ENCODE measurements at regions not wholly inside any gene's neighbourhood (a gene's known extent, or its start where the extent isn't known, plus 50 kb on each side); places are given as distances from the start of the nearest gene placed in this dataset.

DNA sequence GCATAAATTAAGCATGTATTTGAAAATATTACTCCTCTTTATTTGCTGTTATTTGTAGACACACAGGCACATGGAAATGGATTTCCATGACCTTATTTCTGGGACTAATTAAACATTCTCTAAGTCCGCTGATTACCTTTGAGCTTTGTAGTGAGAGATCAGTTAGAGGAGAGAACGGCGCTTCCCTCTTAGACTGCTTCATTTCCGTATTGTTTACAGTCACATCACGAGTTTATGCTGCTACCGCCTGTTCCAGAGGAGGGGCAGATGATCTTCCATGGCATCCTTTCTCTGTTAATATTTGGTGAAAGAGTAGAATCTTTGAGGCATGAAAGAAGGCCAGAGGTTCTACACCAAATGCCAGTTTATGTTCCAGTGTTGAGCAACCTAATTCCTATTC, 404.4 kb downstream of the TRIB2 start:
- no peaks in the 10 kb centered on the region for H3F3A ChIP-seq (ENCODE audit: insufficient read depth, low read length)
- no peak for TF ChIP-seq EZH2phosphoT487 (IDR thresholded peaks at IDR 0.05; ENCODE audit: low read length)
- no peak for TF ChIP-seq EZH2 (optimal IDR thresholded peaks at IDR 0.05; ENCODE audit: low read depth, low read length)
- TF ChIP-seq, protein P1, sequence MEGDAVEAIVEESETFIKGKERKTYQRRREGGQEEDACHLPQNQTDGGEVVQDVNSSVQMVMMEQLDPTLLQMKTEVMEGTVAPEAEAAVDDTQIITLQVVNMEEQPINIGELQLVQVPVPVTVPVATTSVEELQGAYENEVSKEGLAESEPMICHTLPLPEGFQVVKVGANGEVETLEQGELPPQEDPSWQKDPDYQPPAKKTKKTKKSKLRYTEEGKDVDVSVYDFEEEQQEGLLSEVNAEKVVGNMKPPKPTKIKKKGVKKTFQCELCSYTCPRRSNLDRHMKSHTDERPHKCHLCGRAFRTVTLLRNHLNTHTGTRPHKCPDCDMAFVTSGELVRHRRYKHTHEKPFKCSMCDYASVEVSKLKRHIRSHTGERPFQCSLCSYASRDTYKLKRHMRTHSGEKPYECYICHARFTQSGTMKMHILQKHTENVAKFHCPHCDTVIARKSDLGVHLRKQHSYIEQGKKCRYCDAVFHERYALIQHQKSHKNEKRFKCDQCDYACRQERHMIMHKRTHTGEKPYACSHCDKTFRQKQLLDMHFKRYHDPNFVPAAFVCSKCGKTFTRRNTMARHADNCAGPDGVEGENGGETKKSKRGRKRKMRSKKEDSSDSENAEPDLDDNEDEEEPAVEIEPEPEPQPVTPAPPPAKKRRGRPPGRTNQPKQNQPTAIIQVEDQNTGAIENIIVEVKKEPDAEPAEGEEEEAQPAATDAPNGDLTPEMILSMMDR (IDR thresholded peaks at IDR 0.05; ENCODE audit: low read length), result no peak
- H3K4me2 ChIP-seq (ENCODE audit: low read depth, low read length), result no peak overlapping the region
- H3K4me3 ChIP-seq (ENCODE audit: low read length), result no peak overlapping the region
- no peaks in the 10 kb centered on the region for H3K9me2 ChIP-seq (replicated peaks; ENCODE audit: insufficient read depth, low read length)
- H3K36me3 ChIP-seq (replicated peaks; ENCODE audit: insufficient read depth, low read length), result no peaks in the 10 kb centered on the region
- H3K9me3 ChIP-seq (replicated peaks; ENCODE audit: insufficient read depth, low read length), result no peaks in the 10 kb centered on the region
- DNase-seq, result no peak
- no peak overlapping the region for H2AFZ ChIP-seq (ENCODE audit: low read length)
- H3K27me3 ChIP-seq (replicated peaks; ENCODE audit: insufficient read depth, low read length), result no peaks in the 10 kb centered on the region
- no peaks in the 10 kb centered on the region for H3K79me2 ChIP-seq (ENCODE audit: low read length)
- H4K20me1 ChIP-seq (ENCODE audit: insufficient read depth, low read length), result no peaks in the 10 kb centered on the region
- no peaks in the 10 kb centered on the region for H3K4me1 ChIP-seq (ENCODE audit: low read length)
- H3K27ac ChIP-seq (ENCODE audit: low read length), result no peak overlapping the region
- H3K9ac ChIP-seq (ENCODE audit: low read length), result no peak overlapping the region

DNA sequence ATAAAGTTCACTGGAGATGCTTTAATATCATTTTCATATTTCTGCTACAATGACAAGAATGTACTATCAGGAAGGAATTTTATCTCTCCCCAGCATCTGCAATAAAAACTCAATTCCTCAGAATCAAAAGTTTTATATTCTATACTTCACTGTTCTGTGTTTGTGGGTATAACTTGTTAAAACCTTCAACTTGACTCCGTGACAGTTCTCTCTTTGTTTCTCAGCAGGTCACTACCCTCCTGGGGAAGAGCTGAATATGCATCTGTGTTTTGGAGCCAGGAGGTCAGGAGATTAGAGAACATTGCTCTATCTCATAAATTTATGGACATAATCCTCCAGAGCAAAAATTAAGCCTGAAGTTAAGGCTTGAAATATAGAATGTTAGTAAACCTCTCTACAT, 411.4 kb downstream of the TRIB2 start:
- no peak overlapping the region for H3K27ac ChIP-seq (ENCODE audit: low read length)
- H4K20me1 ChIP-seq (ENCODE audit: insufficient read depth, low read length), result no peaks in the 10 kb centered on the region
- H3K9ac ChIP-seq (ENCODE audit: low read length), result no peak overlapping the region
- no peaks in the 10 kb centered on the region for H3K79me2 ChIP-seq (ENCODE audit: low read length)
- H3K4me1 ChIP-seq (ENCODE audit: low read length), result no peaks in the 10 kb centered on the region
- H3K4me2 ChIP-seq (ENCODE audit: low read depth, low read length), result no peak overlapping the region
- no peak overlapping the region for H2AFZ ChIP-seq (ENCODE audit: low read length)
- TF ChIP-seq, protein P1 (IDR thresholded peaks at IDR 0.05; ENCODE audit: low read length), result no peak
- TF ChIP-seq EZH2 (optimal IDR thresholded peaks at IDR 0.05; ENCODE audit: low read depth, low read length), result no peak
- no peak for TF ChIP-seq EZH2phosphoT487 (IDR thresholded peaks at IDR 0.05; ENCODE audit: low read length)
- no peak for DNase-seq
- H3K36me3 ChIP-seq (replicated peaks; ENCODE audit: insufficient read depth, low read length), result no peaks in the 10 kb centered on the region
- H3F3A ChIP-seq (ENCODE audit: insufficient read depth, low read length), result no peaks in the 10 kb centered on the region
- H3K9me2 ChIP-seq (replicated peaks; ENCODE audit: insufficient read depth, low read length), result no peaks in the 10 kb centered on the region
- H3K27me3 ChIP-seq (replicated peaks; ENCODE audit: insufficient read depth, low read length), result no peaks in the 10 kb centered on the region
- no peak overlapping the region for H3K4me3 ChIP-seq (ENCODE audit: low read length)
- H3K9me3 ChIP-seq (replicated peaks; ENCODE audit: insufficient read depth, low read length), result no peaks in the 10 kb centered on the region

DNA sequence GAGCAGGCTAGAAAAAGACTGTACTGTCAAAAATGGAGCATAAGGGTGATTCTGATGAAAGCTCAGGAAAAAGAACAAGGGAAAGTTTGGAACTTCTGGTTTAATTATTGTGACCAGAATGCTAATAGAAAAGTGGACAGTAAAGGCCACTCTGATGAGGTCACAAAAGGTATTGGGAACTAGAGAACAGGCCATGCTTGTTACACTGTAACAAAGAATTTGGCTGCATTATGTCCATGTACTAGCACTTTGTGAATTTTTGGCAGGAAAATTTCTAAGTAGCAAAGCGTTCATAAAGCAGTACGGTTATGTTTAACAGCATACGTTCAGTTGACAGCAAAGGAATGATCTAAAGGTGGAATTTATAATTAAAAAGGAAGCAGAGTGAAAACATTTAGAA, 418.6 kb downstream of the TRIB2 start:
- Histone ChIP-seq H3K27me3 (replicated peaks; ENCODE audit: insufficient read depth, low read length) (no peaks in the 10 kb centered on the region), H3K36me3 (replicated peaks; ENCODE audit: insufficient read depth, low read length) (no peaks in the 10 kb centered on the region), H3F3A (ENCODE audit: insufficient read depth, low read length) (no peaks in the 10 kb centered on the region), H3K9me2 (replicated peaks; ENCODE audit: insufficient read depth, low read length) (no peaks in the 10 kb centered on the region), H3K9me3 (replicated peaks; ENCODE audit: insufficient read depth, low read length) (no peaks in the 10 kb centered on the region), H2AFZ (ENCODE audit: low read length) (no peak overlapping the region), H3K79me2 (ENCODE audit: low read length) (no peaks in the 10 kb centered on the region), H4K20me1 (ENCODE audit: insufficient read depth, low read length) (no peaks in the 10 kb centered on the region), H3K4me3 (ENCODE audit: low read length) (no peak overlapping the region), H3K4me2 (ENCODE audit: low read depth, low read length) (no peak overlapping the region), H3K4me1 (ENCODE audit: low read length) (no peaks in the 10 kb centered on the region), H3K27ac (ENCODE audit: low read length) (no peak overlapping the region), H3K9ac (ENCODE audit: low read length) (no peak overlapping the region)
- TF ChIP-seq, protein P1 (IDR thresholded peaks at IDR 0.05; ENCODE audit: low read length), result no peak
- TF ChIP-seq EZH2 (optimal IDR thresholded peaks at IDR 0.05; ENCODE audit: low read depth, low read length) (no peak), EZH2phosphoT487 (IDR thresholded peaks at IDR 0.05; ENCODE audit: low read length) (no peak)
- no peak for DNase-seq
